HG03469 (cell line): ENCODE measurements at regions not wholly inside any gene's neighbourhood (a gene's known extent, or its start where the extent isn't known, plus 50 kb on each side); places are given as distances from the start of the nearest gene placed in this dataset.

Source experiments
- ATAC-seq: cut with Tn5 transposase; IDR thresholded peaks from one replicate; pipeline ENCODE4 v1.9.1; 2021; ENCODE audit warnings: mild to moderate bottlenecking, moderate library complexity, moderate number of reproducible peaks; ENCODE audit not compliant: unreplicated experiment

GRCh38 chr3:115324056-115324455 lies 177.0 kb upstream of the ZBTB20 start:
- ATAC-seq: no peak

DNA sequence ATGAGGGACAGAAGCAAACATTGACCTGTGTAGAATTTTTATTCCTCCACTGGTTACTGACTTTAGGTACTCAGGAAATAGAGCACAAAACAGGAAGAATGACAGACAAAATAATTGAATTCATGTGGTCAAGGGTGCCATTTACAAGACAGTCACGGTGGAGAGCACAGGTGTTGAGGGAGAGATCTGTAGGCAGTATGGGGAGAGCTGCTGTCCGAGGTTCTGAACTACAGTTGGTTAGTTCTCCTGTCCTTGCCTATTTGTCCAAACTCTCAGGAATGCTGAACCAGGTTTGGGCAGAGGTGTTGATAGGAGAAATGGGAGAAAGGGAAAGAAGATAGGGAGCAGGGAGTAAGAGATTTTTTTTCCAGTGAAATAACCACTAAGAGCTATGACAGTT lies 178.5 kb upstream of the ZBTB20 start:
- no peak for ATAC-seq

- ATAC-seq: no peak
Observed at GRCh38 chr3:115330430-115330829, 183.3 kb upstream of the ZBTB20 start.

DNA sequence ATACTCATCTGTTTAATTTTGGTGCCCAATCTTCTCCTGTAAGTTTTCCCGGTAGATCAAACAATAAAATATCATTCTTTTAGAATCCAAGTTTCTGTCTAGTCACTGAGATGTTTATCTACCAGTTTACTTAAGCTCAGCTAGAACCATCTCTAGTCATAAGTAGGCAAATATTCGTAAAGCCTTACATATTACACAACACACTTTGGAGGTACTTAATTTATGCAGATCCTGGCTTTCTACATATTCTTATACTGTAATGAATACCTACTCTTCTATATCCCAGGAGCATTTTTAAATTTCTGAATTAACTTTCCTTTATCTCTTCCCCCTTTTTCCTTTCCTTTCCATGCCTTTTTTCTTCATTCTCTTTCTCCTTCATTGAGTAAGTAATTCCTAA lies 185.9 kb upstream of the ZBTB20 start:
- no peak for ATAC-seq

GRCh38 chr3:115336836-115337235 lies 189.7 kb upstream of the ZBTB20 start:
- ATAC-seq: no peak

DNA sequence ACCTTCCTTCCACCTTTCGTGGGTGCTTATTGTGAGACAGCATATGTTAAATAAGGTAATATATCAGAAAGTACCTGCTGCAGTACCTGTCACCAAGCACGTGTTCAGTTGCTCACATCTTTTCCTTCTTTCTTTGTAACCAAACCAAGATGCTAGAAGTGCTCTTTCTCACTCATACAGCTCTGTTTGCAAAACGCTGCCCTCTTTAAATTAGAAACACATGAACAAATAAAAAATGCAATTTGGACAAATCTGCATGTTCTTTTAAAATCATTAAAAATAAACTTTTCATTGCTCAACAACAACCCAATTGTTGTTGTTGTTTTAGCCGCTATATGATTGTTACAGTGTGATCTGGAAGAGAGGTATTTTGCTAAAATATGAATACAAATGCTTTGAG lies 193.5 kb upstream of the ZBTB20 start:
- no peak for ATAC-seq

- ATAC-seq: no peak
Observed at GRCh38 chr3:115341208-115341607, 194.1 kb upstream of the ZBTB20 start.

DNA sequence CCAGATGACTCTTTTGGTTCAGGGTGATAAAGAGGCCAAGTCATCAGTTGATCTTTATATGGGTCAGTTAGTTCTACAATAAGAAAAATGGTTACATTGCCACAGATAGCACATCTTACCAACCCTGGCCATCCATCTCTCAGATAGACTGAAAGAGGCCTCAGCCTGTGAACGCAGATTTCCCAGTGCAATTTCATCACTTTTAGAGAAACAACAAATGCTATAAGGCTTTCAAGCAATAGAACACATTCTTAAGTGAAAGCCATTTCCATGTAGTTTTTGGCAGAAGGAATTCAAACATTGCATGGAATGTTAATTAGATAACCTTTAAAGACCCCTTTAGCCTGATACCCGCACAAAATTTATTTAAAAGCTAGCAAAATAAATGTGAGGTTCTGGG lies 200.6 kb upstream of the ZBTB20 start:
- ATAC-seq: no peak

GRCh38 chr3:115348412-115348811 lies 201.3 kb upstream of the ZBTB20 start:
- ATAC-seq: no peak

- no peak for ATAC-seq
Observed at GRCh38 chr3:115348951-115349745, 202.1 kb upstream of the ZBTB20 start.

GRCh38 chr3:115350606-115351005 lies 203.5 kb upstream of the ZBTB20 start:
- no peak for ATAC-seq

DNA sequence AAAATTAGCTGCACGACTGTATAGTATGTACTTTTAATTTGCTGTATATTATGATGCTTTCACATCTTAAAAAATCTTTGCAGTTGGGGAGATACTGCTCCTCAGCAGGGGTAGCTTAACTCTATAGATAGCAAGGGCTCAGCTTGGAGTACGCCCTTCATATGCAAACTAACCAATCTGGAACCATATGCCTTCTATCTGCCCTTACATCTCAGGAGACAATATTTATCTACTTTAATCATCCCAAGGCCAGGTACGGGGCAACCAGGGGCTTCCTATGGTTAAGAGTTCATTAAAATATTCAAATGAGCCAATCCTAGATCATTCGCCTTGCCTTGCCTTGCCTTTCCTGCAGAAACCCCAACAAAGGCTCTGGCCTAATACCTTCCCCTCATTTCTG lies 204.1 kb upstream of the ZBTB20 start:
- no peak for ATAC-seq

DNA sequence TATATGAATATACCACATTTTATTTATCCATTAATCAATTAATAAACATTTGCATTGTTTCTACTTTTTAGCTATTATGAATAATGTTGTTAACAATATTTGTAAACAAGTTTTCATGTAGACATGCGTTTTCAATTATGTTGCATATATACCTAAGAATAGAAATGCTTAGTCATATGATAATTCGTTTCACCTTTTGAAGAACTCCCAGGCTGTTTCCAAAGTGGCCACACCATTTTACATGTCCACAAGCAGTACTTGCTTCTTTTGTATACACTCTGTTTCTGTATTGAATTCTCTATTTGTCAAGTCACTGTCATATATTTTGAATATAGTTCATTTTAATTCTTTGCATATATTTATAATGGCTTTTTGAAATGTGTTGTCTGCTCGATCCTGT lies 206.9 kb upstream of the ZBTB20 start:
- no peak for ATAC-seq

DNA sequence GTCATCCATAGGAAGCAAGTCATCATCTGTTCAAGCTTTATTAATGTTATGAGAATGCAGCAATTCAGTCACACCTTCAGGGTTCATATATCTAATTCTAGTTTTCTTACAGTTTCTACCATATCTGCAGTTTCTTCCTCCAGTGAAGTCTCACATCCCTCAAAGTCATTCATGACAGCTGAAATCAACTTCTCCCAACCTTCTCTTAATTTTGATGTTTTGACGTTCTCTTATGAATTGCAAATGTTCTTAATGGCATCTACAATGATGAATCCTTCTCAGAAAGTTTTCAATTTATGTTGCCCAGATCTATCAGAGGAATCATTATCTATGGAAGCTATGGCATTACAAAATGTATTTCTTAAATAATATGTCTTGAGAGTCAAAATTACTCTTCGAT lies 210.4 kb upstream of the ZBTB20 start:
- ATAC-seq: no peak

- peak; percentile 98 for ATAC-seq
Observed at GRCh38 chr3:115359536-115359935, 212.4 kb upstream of the ZBTB20 start.

GRCh38 chr3:115361806-115362205 lies 214.7 kb upstream of the ZBTB20 start:
- ATAC-seq: no peak

GRCh38 chr3:115363071-115363470 lies 216.0 kb upstream of the ZBTB20 start:
- no peak for ATAC-seq

GRCh38 chr3:115369021-115369420 lies 221.9 kb upstream of the ZBTB20 start:
- no peak for ATAC-seq

DNA sequence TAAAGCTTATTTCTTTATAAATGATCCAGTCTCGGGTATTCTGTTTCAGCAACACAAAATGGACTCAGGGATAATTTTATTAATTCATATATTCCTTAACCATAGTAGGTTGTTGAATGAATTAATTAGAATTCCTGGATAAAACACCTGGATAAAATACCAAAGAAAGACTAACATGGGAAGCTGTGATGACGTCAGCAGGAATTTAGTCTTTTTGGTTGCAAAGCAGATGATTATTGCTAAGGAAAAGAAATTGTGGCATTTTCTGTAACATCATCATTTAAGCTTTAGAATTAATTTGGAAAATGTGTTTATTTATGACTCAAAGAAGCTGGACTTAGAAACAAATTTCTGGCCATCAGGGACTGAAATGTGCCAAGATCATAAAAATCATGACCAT lies 228.3 kb upstream of the ZBTB20 start:
- ATAC-seq: no peak

- ATAC-seq: no peak
Observed at GRCh38 chr3:115380883-115381572, 233.9 kb upstream of the ZBTB20 start.

- no peak for ATAC-seq
Observed at GRCh38 chr3:115381573-115381912, 234.5 kb upstream of the ZBTB20 start.

GRCh38 chr3:115381931-115382330 lies 234.8 kb upstream of the ZBTB20 start:
- no peak for ATAC-seq

- no peak for ATAC-seq
Observed at GRCh38 chr3:115384381-115384780, 237.3 kb upstream of the ZBTB20 start.
